HUES64 (cell line): ENCODE measurements at regions not wholly inside any gene's neighbourhood (a gene's known extent, or its start where the extent isn't known, plus 50 kb on each side); places are given as distances from the start of the nearest gene placed in this dataset.

Experiments
- H3K27ac ChIP-seq: 2 replicates; pipeline ENCODE4 v1.7.0; 2013; ENCODE audit warnings: low read depth, low read length, inconsistent platforms
- H3K27me3 ChIP-seq: 2 replicates; pipeline ENCODE4 v1.6.1; 2013; ENCODE audit warnings: mild to moderate bottlenecking, low read length; ENCODE audit not compliant: insufficient read depth
- H3K36me3 ChIP-seq: 2 replicates; pipeline ENCODE4 v1.6.1; 2013; ENCODE audit warnings: mild to moderate bottlenecking, low read length; ENCODE audit not compliant: insufficient read depth
- H3K4me1 ChIP-seq: 2 replicates; pipeline ENCODE4 v1.6.1; 2013; ENCODE audit warnings: mild to moderate bottlenecking, low read length, moderate library complexity; ENCODE audit not compliant: insufficient read depth
- H3K4me3 ChIP-seq: 2 replicates; pipeline ENCODE4 v1.5.1; 2013; ENCODE audit warnings: mild to moderate bottlenecking, low read length, moderate library complexity
- H3K9ac ChIP-seq: 2 replicates; pipeline ENCODE4 v1.6.1; 2013; ENCODE audit warnings: mild to moderate bottlenecking, low read depth, low read length
- H3K9me3 ChIP-seq: 2 replicates; pipeline ENCODE4 v1.6.1; 2013; ENCODE audit warnings: low read depth, low read length; ENCODE audit not compliant: insufficient read depth
- WGBS: fragments of 150-250, 120-280 bp; methylation state at CpG from one replicate; pipeline ENCODE4 v1.1.7; 2013; ENCODE audit warnings: missing lambda C conversion rate; 5-methylcytosine and 5-hydroxymethylcytosine counted together

GRCh38 chr14:42378274-42378673, 771.6 kb downstream of the LRFN5 start:
- Histone ChIP-seq H3K9ac (no peak overlapping the region), H3K27me3 (no peaks in the 10 kb centered on the region), H3K4me1 (no peaks in the 10 kb centered on the region), H3K27ac (no peak overlapping the region), H3K4me3 (no peak overlapping the region), H3K9me3 (no peaks in the 10 kb centered on the region), H3K36me3 (no peaks in the 10 kb centered on the region)
- 88% methylated on average over 2 of the region's 3 CpGs for WGBS

GRCh38 chr14:42374332-42374731, 767.7 kb downstream of the LRFN5 start:
- Histone ChIP-seq H3K36me3 (no peaks in the 10 kb centered on the region), H3K4me1 (no peaks in the 10 kb centered on the region), H3K9me3 (no peaks in the 10 kb centered on the region), H3K9ac (no peak overlapping the region), H3K27me3 (no peaks in the 10 kb centered on the region), H3K4me3 (no peak overlapping the region), H3K27ac (no peak overlapping the region)

DNA sequence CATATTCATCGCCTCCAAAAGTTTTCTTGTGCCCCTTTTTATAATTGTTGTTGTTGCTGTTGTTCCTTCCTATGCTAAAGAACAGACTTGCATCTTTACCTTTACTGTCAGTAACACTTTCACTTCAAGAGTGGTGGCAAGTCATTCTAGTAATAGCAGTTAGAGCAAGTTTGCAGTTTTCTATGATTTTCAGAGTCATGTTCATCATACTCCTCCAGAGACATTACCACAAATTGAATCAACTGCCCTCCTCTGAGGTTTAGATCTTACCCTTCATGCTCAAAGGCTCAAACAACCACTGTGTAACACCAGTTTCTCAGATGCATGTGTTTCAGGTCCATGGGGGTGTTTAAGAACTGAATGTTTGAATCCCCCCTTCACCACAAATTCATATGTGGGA, 763.4 kb downstream of the LRFN5 start:
- Histone ChIP-seq H3K4me3 (no peak overlapping the region), H3K9ac (no peak overlapping the region), H3K27ac (no peak overlapping the region), H3K4me1 (no peaks in the 10 kb centered on the region), H3K27me3 (no peaks in the 10 kb centered on the region), H3K9me3 (no peaks in the 10 kb centered on the region), H3K36me3 (no peaks in the 10 kb centered on the region)
- WGBS: no CpG with 5 or more reads among the region's 1 CpG

GRCh38 chr14:42368234-42368633, 761.6 kb downstream of the LRFN5 start:
- Histone ChIP-seq H3K27me3 (no peaks in the 10 kb centered on the region), H3K4me1 (no peaks in the 10 kb centered on the region), H3K9me3 (no peaks in the 10 kb centered on the region), H3K36me3 (no peaks in the 10 kb centered on the region), H3K9ac (no peak overlapping the region), H3K4me3 (no peak overlapping the region), H3K27ac (no peak overlapping the region)
- 80% methylated on average over 1 of the region's 1 CpG for WGBS

DNA sequence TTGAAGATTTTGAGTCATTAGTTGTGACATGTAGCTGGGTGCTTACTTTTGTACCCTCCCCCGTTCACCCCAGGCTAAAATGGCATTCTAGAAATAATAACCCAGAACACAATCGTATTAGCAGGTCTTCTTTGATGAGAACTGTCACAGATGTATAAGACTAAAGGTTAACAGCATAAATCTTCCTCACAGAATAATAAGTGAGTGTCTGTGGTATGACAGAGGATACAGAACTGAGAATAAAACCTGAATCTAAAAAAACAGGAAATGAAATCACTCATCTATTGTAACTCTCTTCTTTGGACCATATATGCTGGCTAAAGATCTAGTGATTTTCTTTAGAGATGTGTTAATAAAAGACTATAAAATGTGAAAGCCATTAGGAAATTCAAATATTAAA, 746.6 kb downstream of the LRFN5 start:
- H3K27me3 ChIP-seq: no peaks in the 10 kb centered on the region
- no CpG with 5 or more reads among the region's 2 CpGs for WGBS
- no peaks in the 10 kb centered on the region for H3K4me1 ChIP-seq
- H3K4me3 ChIP-seq: no peak overlapping the region
- no peaks in the 10 kb centered on the region for H3K36me3 ChIP-seq
- no peaks in the 10 kb centered on the region for H3K9me3 ChIP-seq
- H3K27ac ChIP-seq: no peak overlapping the region
- no peak overlapping the region for H3K9ac ChIP-seq

- H3K9me3 ChIP-seq: peaks cover 5% of the 10 kb centered on the region; the same call in 1 of the 2 replicates
- H3K4me1 ChIP-seq: peaks cover 21% of the 10 kb centered on the region
- H3K36me3 ChIP-seq: no peaks in the 10 kb centered on the region
- no peak overlapping the region for H3K27ac ChIP-seq
- H3K4me3 ChIP-seq: no peak overlapping the region
- H3K9ac ChIP-seq: no peak overlapping the region
- no CpG with 5 or more reads among the region's 1 CpG for WGBS
- H3K27me3 ChIP-seq: peaks cover 31% of the 10 kb centered on the region
Observed at GRCh38 chr14:42335918-42336317, 729.2 kb downstream of the LRFN5 start.

- peaks cover 5% of the 10 kb centered on the region; the same call in 1 of the 2 replicates for H3K9me3 ChIP-seq
- peaks cover 21% of the 10 kb centered on the region for H3K4me1 ChIP-seq
- 89% methylated on average over 2 of the region's 2 CpGs for WGBS
- H3K27ac ChIP-seq: no peak overlapping the region
- no peaks in the 10 kb centered on the region for H3K36me3 ChIP-seq
- H3K9ac ChIP-seq: no peak overlapping the region
- H3K4me3 ChIP-seq: no peak overlapping the region
- H3K27me3 ChIP-seq: peaks cover 31% of the 10 kb centered on the region
Observed at GRCh38 chr14:42334931-42335330, 728.3 kb downstream of the LRFN5 start.

DNA sequence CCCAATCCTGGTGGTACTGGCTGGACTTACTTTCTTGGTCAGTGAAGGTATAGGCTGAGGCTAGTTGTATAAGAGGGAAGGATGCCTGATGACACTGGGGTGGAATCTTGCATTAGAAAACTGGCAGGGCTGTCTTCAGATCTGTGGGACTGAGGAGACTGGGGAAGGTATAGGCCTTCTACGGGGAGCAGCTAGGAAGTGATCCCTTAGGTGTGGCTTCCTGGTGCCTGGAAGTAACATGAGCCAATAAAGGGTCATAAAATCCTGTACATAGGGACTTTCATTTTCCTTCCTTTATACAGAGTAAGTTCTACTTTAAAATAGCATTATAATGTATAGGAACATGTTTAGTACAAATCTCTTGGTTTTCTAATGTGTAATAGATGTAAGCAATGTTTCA, 716.8 kb downstream of the LRFN5 start:
- Histone ChIP-seq H3K36me3 (no peaks in the 10 kb centered on the region), H3K27ac (no peak overlapping the region)
- 100% methylated on average over 1 of the region's 1 CpG for WGBS

DNA sequence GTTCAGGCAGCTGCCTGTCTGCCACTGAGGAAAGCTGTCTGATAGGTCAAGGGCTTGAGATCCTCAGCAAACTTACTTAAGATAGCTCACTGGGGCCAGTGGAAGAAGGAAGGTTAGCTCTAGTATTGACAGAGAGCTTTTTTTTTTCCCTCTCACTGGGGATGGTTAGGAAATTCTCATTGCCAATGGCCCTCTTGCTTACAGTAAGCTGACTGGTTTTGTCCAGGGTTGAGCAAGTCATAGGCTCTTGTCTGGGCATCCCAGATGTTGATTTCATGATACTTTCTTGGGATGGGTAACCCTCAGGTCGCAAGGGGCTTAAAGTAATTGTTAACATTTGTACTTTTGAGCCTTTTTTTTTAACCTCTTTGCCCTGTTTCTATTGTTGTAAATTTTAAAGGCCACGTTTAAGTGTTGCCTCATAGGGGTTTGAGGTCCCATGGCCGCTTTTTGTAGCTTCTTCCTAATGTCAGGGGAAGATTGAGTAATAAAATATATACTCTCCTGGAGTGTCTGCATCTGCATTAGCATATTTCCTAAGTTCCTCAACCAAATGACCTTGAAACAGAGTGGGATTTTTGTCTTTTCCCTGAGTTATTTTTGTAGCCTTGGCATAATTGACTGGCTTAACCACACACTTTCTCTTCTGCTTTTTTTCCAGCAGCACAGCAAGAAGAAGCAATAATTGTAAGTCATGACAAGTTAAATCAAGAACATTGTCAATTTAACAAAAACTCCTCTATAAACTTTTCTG, 716.0 kb downstream of the LRFN5 start:
- no peak overlapping the region for H3K9ac ChIP-seq
- no peaks in the 10 kb centered on the region for H3K4me1 ChIP-seq
- no peaks in the 10 kb centered on the region for H3K36me3 ChIP-seq
- no peak overlapping the region for H3K27ac ChIP-seq
- 100% methylated on average over 1 of the region's 3 CpGs for WGBS
- peaks cover 10% of the 10 kb centered on the region for H3K9me3 ChIP-seq
- H3K27me3 ChIP-seq: no peaks in the 10 kb centered on the region
- H3K4me3 ChIP-seq: no peak overlapping the region

More for the DNA sequence above, 716.8 kb downstream of the LRFN5 start:
- H3K4me3 ChIP-seq: no peak overlapping the region
- no peaks in the 10 kb centered on the region for H3K27me3 ChIP-seq
- peaks cover 10% of the 10 kb centered on the region for H3K9me3 ChIP-seq
- H3K4me1 ChIP-seq: no peaks in the 10 kb centered on the region
- no peak overlapping the region for H3K9ac ChIP-seq

DNA sequence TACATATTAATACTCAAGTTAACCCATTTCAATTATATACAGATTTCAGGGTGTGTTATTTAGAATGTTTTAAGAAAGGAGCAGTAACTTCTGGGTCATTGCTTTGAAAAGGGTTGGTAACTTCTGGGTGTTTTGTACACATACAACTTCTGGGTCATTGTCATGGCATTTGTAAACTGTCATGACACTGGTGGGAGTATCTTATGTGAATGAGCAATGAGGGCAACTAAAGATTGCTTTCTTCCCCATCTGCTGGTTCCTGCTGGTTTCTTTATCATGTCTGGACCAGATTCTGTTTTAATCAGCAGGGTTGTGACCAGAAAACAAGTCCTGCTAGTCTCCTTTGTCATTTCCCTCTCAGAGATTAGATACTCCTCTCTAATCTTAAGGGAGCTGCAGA, 713.3 kb downstream of the LRFN5 start:
- H3K9me3 ChIP-seq: peaks cover 10% of the 10 kb centered on the region; the same call in 1 of the 2 replicates
- H3K4me3 ChIP-seq: no peak overlapping the region
- no peaks in the 10 kb centered on the region for H3K36me3 ChIP-seq
- H3K4me1 ChIP-seq: 0 out of 2 replicates have a peak, but pooled peaks cover 4% of the 10 kb centered on the region
- H3K9ac ChIP-seq: no peak overlapping the region
- no peak overlapping the region for H3K27ac ChIP-seq
- no peaks in the 10 kb centered on the region for H3K27me3 ChIP-seq

GRCh38 chr14:42316693-42317092, 710.0 kb downstream of the LRFN5 start:
- no peak overlapping the region for H3K9ac ChIP-seq
- 0 out of 2 replicates have a peak, but pooled peaks cover 4% of the 10 kb centered on the region for H3K4me1 ChIP-seq
- H3K4me3 ChIP-seq: no peak overlapping the region
- no peaks in the 10 kb centered on the region for H3K36me3 ChIP-seq
- H3K27me3 ChIP-seq: no peaks in the 10 kb centered on the region
- H3K9me3 ChIP-seq: peaks cover 26% of the 10 kb centered on the region
- H3K27ac ChIP-seq: no peak overlapping the region

- Histone ChIP-seq H3K27ac (no peak overlapping the region), H3K4me1 (0 out of 2 replicates have a peak, but pooled peaks cover 4% of the 10 kb centered on the region), H3K36me3 (no peaks in the 10 kb centered on the region), H3K9me3 (peaks cover 35% of the 10 kb centered on the region), H3K27me3 (no peaks in the 10 kb centered on the region), H3K9ac (no peak overlapping the region), H3K4me3 (no peak overlapping the region)
- WGBS: 90% methylated on average over 9 of the region's 9 CpGs
Observed at GRCh38 chr14:42311876-42312275, 705.2 kb downstream of the LRFN5 start.
